Gastroesophageal sphincter (tissue), 4 donors: ENCODE measurements at regions not wholly inside any gene's neighbourhood (a gene's known extent, or its start where the extent isn't known, plus 50 kb on each side); places are given as distances from the start of the nearest gene placed in this dataset.

ENCODE experiments used
- ATAC-seq: fragments of 150-250 bp; one replicate; pipeline ENCODE4 v1.9.1; 2016; ENCODE audit warnings: mild to moderate bottlenecking, moderate library complexity
- H3K27ac ChIP-seq, 4 donors: fragments of 200-600 bp; sonication (generic) in 3 of 4; 1 replicate in 3 of 4; 2 replicates in 1 of 4; pipeline ENCODE4 v1.5.1; 2016 to 2019
- H3K27me3 ChIP-seq: fragments of 200-600 bp; sonication (generic); one replicate; pipeline ENCODE4 v1.5.1; 2019
- H3K36me3 ChIP-seq, 2 donors: fragments of 200-600 bp; sonication (generic); one replicate each; pipeline ENCODE4 v1.5.1; 2019; ENCODE audit warnings: control low read depth in 1 of 2
- H3K4me1 ChIP-seq, 3 donors: fragments of 200-600 bp; sonication (generic); 1 replicate in 2 of 3; 2 replicates in 1 of 3; pipeline ENCODE4 v1.5.1; 2016 to 2019; ENCODE audit warnings: control low read depth in 2 of 3
- H3K4me3 ChIP-seq, 2 donors: fragments of 200-600 bp; sonication (generic); one replicate each; pipeline ENCODE4 v1.5.1; 2019; ENCODE audit warnings: mild to moderate bottlenecking in 1 of 2, moderate library complexity in 1 of 2
- H3K9me3 ChIP-seq, 3 donors: fragments of 200-600 bp; sonication (generic); one replicate each; pipeline ENCODE4 v1.5.1; 2017 to 2019; ENCODE audit warnings: control low read depth in 2 of 3
- EP300 ChIP-seq: sonication (generic); formaldehyde crosslinking; IDR thresholded peaks from one replicate; pipeline ENCODE4 v1.6.1; 2017; ENCODE audit warnings: antibody characterized with exemption, mild to moderate bottlenecking
- POLR2A ChIP-seq, 2 donors: fragments of 450-650 bp; IDR thresholded peaks; one replicate each; pipeline ENCODE4 v1.6.1; 2017; ENCODE audit warnings: antibody characterized with exemption in 2 of 2, mild to moderate bottlenecking in 2 of 2, moderate library complexity in 1 of 2
- POLR2AphosphoS5 ChIP-seq: sonication (generic); formaldehyde crosslinking; IDR thresholded peaks from one replicate; pipeline ENCODE4 v1.6.1; 2017; ENCODE audit warnings: antibody characterized with exemption
- WGBS, 2 donors: methylation state at CpG; one replicate each; pipeline ENCODE4 v1.1.5; 2018; ENCODE audit warnings: low coverage in 1 of 2; 5-methylcytosine and 5-hydroxymethylcytosine counted together
- TF ChIP-seq, protein P1 (sequence below), 4 experiments: fragments of 200-600 bp in 2 of 4; fragments of 450-650 bp in 2 of 4; sonication (generic) in 1 of 4; IDR thresholded peaks; one replicate each; pipeline ENCODE4 v1.5.1; 2017 to 2019; ENCODE audit warnings: antibody characterized with exemption in 4 of 4, mild to moderate bottlenecking in 2 of 4, moderate library complexity in 2 of 4

DNA sequence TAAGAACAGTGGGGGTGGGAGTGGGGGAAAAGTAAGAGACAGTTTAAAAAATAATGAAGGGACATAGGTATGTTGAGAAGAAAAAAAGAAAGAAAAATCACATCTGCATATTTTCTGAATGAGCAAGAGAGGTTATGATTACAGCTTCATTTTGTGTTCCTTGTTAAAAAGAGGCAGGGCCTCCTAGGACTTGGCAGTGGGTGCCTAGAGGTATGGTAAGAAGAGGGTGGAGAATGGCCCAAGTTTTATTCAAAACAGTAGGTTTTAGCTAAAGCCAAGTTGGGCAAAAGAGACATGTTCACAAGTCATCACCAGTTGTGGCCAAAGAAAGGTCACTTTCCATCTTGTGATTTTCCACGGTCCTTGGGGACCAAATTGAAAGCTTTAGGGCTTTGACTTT, 643.4 kb downstream of the CCDC171 start:
- H3K27ac ChIP-seq, result no peak overlapping the region
- 60% methylated on average over 1 of the region's 1 CpG; no CpG with 5 or more reads in 1 of the 2 donors for WGBS, 2 donors
- H3K4me1 ChIP-seq, result peaks cover 0 to 22% (median 10%) of the 10 kb centered on the region in 3 donors
- H3K4me3 ChIP-seq, result no peak overlapping the region
- no peaks in the 10 kb centered on the region for H3K27me3 ChIP-seq
- no peaks in the 10 kb centered on the region for H3K36me3 ChIP-seq
- H3K9me3 ChIP-seq, result no peaks in the 10 kb centered on the region
- TF ChIP-seq POLR2A (IDR thresholded peaks at IDR 0.05) (no peak), POLR2AphosphoS5 (no peak), EP300 (no peak)
- TF ChIP-seq, protein P1, sequence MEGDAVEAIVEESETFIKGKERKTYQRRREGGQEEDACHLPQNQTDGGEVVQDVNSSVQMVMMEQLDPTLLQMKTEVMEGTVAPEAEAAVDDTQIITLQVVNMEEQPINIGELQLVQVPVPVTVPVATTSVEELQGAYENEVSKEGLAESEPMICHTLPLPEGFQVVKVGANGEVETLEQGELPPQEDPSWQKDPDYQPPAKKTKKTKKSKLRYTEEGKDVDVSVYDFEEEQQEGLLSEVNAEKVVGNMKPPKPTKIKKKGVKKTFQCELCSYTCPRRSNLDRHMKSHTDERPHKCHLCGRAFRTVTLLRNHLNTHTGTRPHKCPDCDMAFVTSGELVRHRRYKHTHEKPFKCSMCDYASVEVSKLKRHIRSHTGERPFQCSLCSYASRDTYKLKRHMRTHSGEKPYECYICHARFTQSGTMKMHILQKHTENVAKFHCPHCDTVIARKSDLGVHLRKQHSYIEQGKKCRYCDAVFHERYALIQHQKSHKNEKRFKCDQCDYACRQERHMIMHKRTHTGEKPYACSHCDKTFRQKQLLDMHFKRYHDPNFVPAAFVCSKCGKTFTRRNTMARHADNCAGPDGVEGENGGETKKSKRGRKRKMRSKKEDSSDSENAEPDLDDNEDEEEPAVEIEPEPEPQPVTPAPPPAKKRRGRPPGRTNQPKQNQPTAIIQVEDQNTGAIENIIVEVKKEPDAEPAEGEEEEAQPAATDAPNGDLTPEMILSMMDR (IDR thresholded peaks at IDR 0.05), result no peak
- no peak for ATAC-seq

DNA sequence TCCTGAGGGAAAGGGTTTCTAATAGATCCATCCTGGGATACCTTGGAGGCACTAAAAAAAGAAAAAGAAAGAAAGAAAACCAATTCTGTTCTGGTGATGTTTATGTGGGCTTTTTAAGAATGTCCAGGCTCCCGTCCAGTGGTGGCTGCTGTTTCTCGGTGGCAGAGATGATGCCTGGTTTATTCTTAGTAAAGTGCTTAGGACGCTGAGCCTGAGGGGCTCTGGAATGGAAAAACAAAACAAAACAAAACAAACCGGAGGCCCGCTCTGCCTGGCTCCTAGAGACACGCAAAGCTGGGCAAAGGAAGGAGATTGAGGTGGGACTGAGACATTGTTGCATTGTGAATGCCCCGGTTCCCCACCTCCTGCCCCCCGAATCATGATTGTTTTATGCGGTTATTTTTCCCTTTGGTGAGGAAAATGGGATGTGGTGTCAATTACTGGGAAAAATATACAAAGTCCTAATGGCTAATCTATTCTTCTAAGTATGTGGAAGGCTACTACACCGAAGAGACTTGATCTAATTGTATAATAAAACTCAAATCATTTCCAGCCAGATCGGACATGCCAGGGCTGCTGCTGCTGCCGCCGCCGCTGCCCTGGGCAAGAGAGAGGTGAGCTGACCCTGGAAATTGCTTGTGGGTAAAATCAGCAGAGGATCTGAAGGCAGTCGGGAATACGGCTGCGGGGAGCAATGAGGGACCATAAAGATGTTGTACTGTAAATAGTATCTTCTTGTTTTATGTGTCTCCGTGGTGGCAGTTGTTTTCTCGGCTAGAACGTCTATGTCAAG, 644.9 kb downstream of the CCDC171 start:
- WGBS, 2 donors, result 44 to 64% methylated on average over 7 to 19 of the region's 20 CpGs
- Histone ChIP-seq H3K4me1 (peaks cover 0 to 9% (median 0%) of the 10 kb centered on the region in 3 donors), H3K4me3 (no peak overlapping the region), H3K9me3 (no peaks in the 10 kb centered on the region), H3K27me3 (no peaks in the 10 kb centered on the region), H3K36me3 (no peaks in the 10 kb centered on the region), H3K27ac (no peak overlapping the region)
- TF ChIP-seq POLR2A (IDR thresholded peaks at IDR 0.05) (no peak), EP300 (no peak), POLR2AphosphoS5 (no peak)
- TF ChIP-seq, protein P1 (IDR thresholded peaks at IDR 0.05), result no peak
- ATAC-seq, result no peak

DNA sequence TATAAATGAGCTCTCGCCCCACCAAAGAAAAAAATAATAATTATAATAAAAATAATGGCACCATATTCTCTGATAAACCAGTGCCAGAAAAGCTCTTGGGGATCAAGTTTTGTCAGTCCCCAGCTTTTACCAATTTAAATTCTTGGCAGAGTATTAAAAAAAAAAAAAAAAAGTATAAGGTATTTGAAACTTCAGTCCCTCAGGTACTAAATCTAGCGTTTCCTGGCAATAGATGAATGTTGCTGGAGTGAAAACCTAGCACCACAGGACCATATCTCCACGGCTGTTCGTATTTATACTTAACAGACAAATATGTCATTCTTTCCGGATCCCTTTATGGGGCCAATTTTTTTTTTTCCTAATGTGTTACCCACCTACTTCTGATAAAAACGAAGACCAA, 646.2 kb downstream of the CCDC171 start:
- no peaks in the 10 kb centered on the region for H3K27me3 ChIP-seq
- no peaks in the 10 kb centered on the region for H3K36me3 ChIP-seq
- peaks cover 0 to 9% (median 0%) of the 10 kb centered on the region in 3 donors for H3K4me1 ChIP-seq
- no peak for ATAC-seq
- no peak overlapping the region for H3K27ac ChIP-seq
- 58 to 79% methylated on average over 5 to 6 of the region's 6 CpGs for WGBS, 2 donors
- no peaks in the 10 kb centered on the region for H3K9me3 ChIP-seq
- TF ChIP-seq POLR2AphosphoS5 (no peak), POLR2A (IDR thresholded peaks at IDR 0.05) (no peak), EP300 (no peak)
- TF ChIP-seq, protein P1 (IDR thresholded peaks at IDR 0.05), result no peak
- no peak overlapping the region for H3K4me3 ChIP-seq

DNA sequence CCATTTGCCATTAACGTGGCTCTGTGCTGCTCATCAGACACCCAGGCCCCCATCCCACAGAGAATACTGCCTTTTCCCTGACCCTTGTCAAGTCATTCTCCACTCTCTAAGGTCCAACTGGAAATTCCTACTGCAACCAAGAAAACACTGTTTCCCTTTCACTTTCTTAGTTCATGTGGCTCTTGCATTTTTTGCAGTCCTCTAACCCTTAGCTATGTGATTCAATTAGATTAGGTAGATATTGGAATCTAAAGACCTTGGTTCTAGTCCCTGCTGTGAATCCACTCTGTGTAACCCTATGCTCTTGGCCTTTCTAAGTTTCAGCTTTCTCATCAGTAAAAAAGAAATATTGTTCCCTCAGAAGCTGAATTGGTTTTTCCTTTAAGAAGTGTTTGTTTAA, 649.4 kb downstream of the CCDC171 start:
- H3K27ac ChIP-seq, result no peak overlapping the region
- WGBS, 2 donors, result 58 to 75% methylated on average over 1 of the region's 1 CpG
- ATAC-seq, result no peak

More for the DNA sequence above, 649.4 kb downstream of the CCDC171 start:
- H3K36me3 ChIP-seq, result no peaks in the 10 kb centered on the region
- no peaks in the 10 kb centered on the region for H3K27me3 ChIP-seq
- H3K4me3 ChIP-seq, result no peak overlapping the region
- no peaks in the 10 kb centered on the region for H3K9me3 ChIP-seq
- H3K4me1 ChIP-seq, result peaks cover 0 to 3% (median 0%) of the 10 kb centered on the region in 3 donors
- TF ChIP-seq POLR2AphosphoS5 (no peak), POLR2A (IDR thresholded peaks at IDR 0.05) (no peak), EP300 (no peak)
- TF ChIP-seq, protein P1 (IDR thresholded peaks at IDR 0.05), result no peak
